Endothelial cell of umbilical vein (primary cell): ENCODE measurements at regions not wholly inside any gene's neighbourhood (a gene's known extent, or its start where the extent isn't known, plus 50 kb on each side); places are given as distances from the start of the nearest gene placed in this dataset.

ENCODE experiments used
- BruUV-seq: library from RNA; stranded (reverse); fragments of 400-500 nt; replicated peaks from 2 replicates; lab custom pipeline; 2021; lab: Mats Ljungman, UMichigan
- CTCF ChIA-PET: fragments of 300-600, 350-600 bp; sonication (Branson Sonifier 250); formaldehyde crosslinking; loops from one replicate; lab custom pipeline; 2021; ENCODE audit warnings: antibody characterized with exemption, inconsistent platforms; lab: Charles Lee
- POLR2A ChIA-PET: fragments of 300-600, 350-600 bp; sonication (Branson Sonifier 250); formaldehyde crosslinking; loops from one replicate; lab custom pipeline; 2021; ENCODE audit warnings: antibody characterized with exemption, inconsistent platforms; lab: Charles Lee
- DNase-seq: peaks from one replicate; pipeline ENCODE4 v3.0.0-alpha.2; 2011; ENCODE audit warnings: low read depth, low spot score
- FAIRE-seq: peaks from 2 replicates; lab custom pipeline; 2011; peaks lifted over from hg19 to GRCh38; lab: Jason Lieb, UNC
- H2AFZ ChIP-seq: 2 replicates; pipeline ENCODE4 v1.6.0; 2012; ENCODE audit warnings: low read depth, low read length, control low read depth, inconsistent platforms
- H3K27ac ChIP-seq: 2 replicates; pipeline ENCODE4 v1.5.1; 2011; ENCODE audit warnings: low read depth, mild to moderate bottlenecking, control low read depth, low read length, moderate library complexity; ENCODE audit not compliant: insufficient read depth
- H3K27me3 ChIP-seq, 2 experiments: 2 replicates each; pipeline versions ENCODE4 v1.6.0 to v1.6.1; 2011; ENCODE audit warnings: low read length in 2 of 2, mixed read lengths in 1 of 2; ENCODE audit not compliant: control insufficient read depth in 2 of 2, insufficient read depth in 2 of 2
- H3K36me3 ChIP-seq, 2 experiments: 2 replicates in 1 of 2; 3 replicates in 1 of 2; pipeline ENCODE4 v1.5.1; 2011; ENCODE audit warnings: low read length in 2 of 2, mild to moderate bottlenecking in 1 of 2, moderate library complexity in 1 of 2; ENCODE audit not compliant: control insufficient read depth in 2 of 2, insufficient read depth in 2 of 2; ENCODE audit errors: extremely low read depth in 1 of 2
- H3K4me1 ChIP-seq: 3 replicates; pipeline ENCODE4 v1.5.1; 2011; ENCODE audit warnings: mild to moderate bottlenecking, low read length; ENCODE audit not compliant: control insufficient read depth, insufficient read depth; ENCODE audit errors: extremely low read depth
- H3K4me2 ChIP-seq: 2 replicates; pipeline ENCODE4 v1.6.1; 2011; ENCODE audit warnings: low read length, control low read depth, mixed read lengths; ENCODE audit not compliant: insufficient read depth
- H3K4me3 ChIP-seq, 3 experiments: fragments of 200-600 bp in 1 of 3; sonication (generic), shearing (Covaris generic) in 1 of 3; replicated peaks in 1 of 3; 2 replicates each; pipeline ENCODE4 v1.5.1; 2011 to 2016; ENCODE audit warnings: control low read depth in 3 of 3, low read length in 3 of 3, mild to moderate bottlenecking in 2 of 3, inconsistent platforms in 1 of 3, low read depth in 1 of 3, moderate library complexity in 1 of 3; ENCODE audit not compliant: insufficient read depth in 1 of 3
- H3K79me2 ChIP-seq: 2 replicates; pipeline ENCODE4 v1.6.0; 2012; ENCODE audit warnings: low read length, inconsistent platforms; ENCODE audit not compliant: control insufficient read depth, insufficient read depth
- H3K9ac ChIP-seq: replicated peaks from 2 replicates; pipeline ENCODE3; 2011; ENCODE audit warnings: low read length, control low read depth; ENCODE audit not compliant: insufficient read depth; ENCODE audit errors: extremely low read depth
- H3K9me1 ChIP-seq: replicated peaks from 3 replicates; pipeline ENCODE4 v1.6.0; 2011; ENCODE audit warnings: mild to moderate bottlenecking, low read length; ENCODE audit not compliant: control insufficient read depth, insufficient read depth; ENCODE audit errors: extremely low read depth
- H3K9me3 ChIP-seq: replicated peaks from 2 replicates; pipeline ENCODE4 v1.5.1; 2012; ENCODE audit warnings: low read length, inconsistent platforms; ENCODE audit not compliant: control insufficient read depth, insufficient read depth
- H4K20me1 ChIP-seq: replicated peaks from 2 replicates; pipeline ENCODE3; 2011; ENCODE audit warnings: mild to moderate bottlenecking, low read length; ENCODE audit not compliant: control insufficient read depth, insufficient read depth; ENCODE audit errors: extremely low read depth
- CTCF ChIP-seq, 2 donors: IDR thresholded peaks; 1 replicate in 1 of 2; 2 replicates in 1 of 2; pipeline ENCODE4 v1.5.1; 2011; ENCODE audit warnings: low read length in 2 of 2, mild to moderate bottlenecking in 2 of 2, moderate library complexity in 2 of 2, control low read depth in 1 of 2, inconsistent platforms in 1 of 2, low read depth in 1 of 2; ENCODE audit not compliant: insufficient read depth in 1 of 2; ENCODE audit errors: extremely low read depth in 1 of 2
- EZH2 ChIP-seq: IDR thresholded peaks from 2 replicates; pipeline ENCODE4 v1.6.1; 2012; ENCODE audit warnings: borderline replicate concordance, low read depth, mild to moderate bottlenecking, moderate library complexity, low read length, inconsistent platforms; ENCODE audit not compliant: severe bottlenecking
- FOS ChIP-seq: IDR thresholded peaks from 2 replicates; pipeline ENCODE4 v1.6.1; 2011; ENCODE audit warnings: mild to moderate bottlenecking, low read length, moderate library complexity, borderline replicate concordance; ENCODE audit not compliant: insufficient read depth
- GATA2 ChIP-seq: IDR thresholded peaks from 2 replicates; pipeline ENCODE4 v1.7.0; 2011; ENCODE audit warnings: low read depth, mild to moderate bottlenecking, moderate library complexity, mixed read lengths, low read length; ENCODE audit not compliant: insufficient read length, insufficient read depth
- JUN ChIP-seq: IDR thresholded peaks from 2 replicates; pipeline ENCODE4 v1.6.1; 2011; ENCODE audit warnings: borderline replicate concordance, low read depth; ENCODE audit not compliant: insufficient read length, insufficient read depth
- MAX ChIP-seq: IDR thresholded peaks from 2 replicates; pipeline ENCODE4 v1.6.1; 2011; ENCODE audit not compliant: insufficient read depth, insufficient read length
- MYC ChIP-seq: IDR thresholded peaks from one replicate; pipeline ENCODE4 v1.6.1; 2011; ENCODE audit warnings: mild to moderate bottlenecking, low read depth, low read length
- POLR2A ChIP-seq: IDR thresholded peaks from 2 replicates; pipeline ENCODE4 v1.6.1; 2012; ENCODE audit warnings: low read depth, mild to moderate bottlenecking, control low read depth, low read length
- POLR2AphosphoS5 ChIP-seq: IDR thresholded peaks from 2 replicates; pipeline ENCODE4 v1.6.1; 2012; ENCODE audit warnings: low read depth, mild to moderate bottlenecking, control low read depth, low read length, moderate library complexity; ENCODE audit not compliant: insufficient read depth
- dilution Hi-C: fragments of 300-500 bp; cut with MboI; formaldehyde crosslinking; loops from one replicate; pipeline ENCODE4 v1.15.0; 2019; ENCODE audit warnings: low sequenced_read_pairs; ENCODE audit not compliant: extremely low pct_ligation_motif_present
- intact Hi-C: fragments of 100-400 bp; cut with micrococcal nuclease; formaldehyde crosslinking; loops from one replicate; pipeline ENCODE4 v1.10.0; 2022

GRCh38 chr14:61939776-61940175 lies 177.6 kb downstream of the SNAPC1 start:
- TF ChIP-seq POLR2A: no peak
- TF ChIP-seq CTCF (IDR thresholded peaks at IDR 0.05; ENCODE audit: extremely low read depth in 1 of 2, insufficient read depth in 1 of 2, low read depth in 1 of 2, low read length in 2 of 2): no peak
- no peak for TF ChIP-seq FOS
- TF ChIP-seq JUN: no peak
- TF ChIP-seq MAX: no peak
- no peak for TF ChIP-seq MYC
- TF ChIP-seq GATA2: no peak
- TF ChIP-seq POLR2AphosphoS5: no peak
- TF ChIP-seq EZH2: no peak
- Histone ChIP-seq H2AFZ (no peak overlapping the region), H3K27ac (no peak overlapping the region), H3K9me1 (no peaks in the 10 kb centered on the region), H3K9ac (no peak overlapping the region), H3K36me3 (no peaks in the 10 kb centered on the region), H3K27me3 (peaks cover 5 to 11% of the 10 kb centered on the region in 2 experiments), H3K4me1 (no peaks in the 10 kb centered on the region), H3K4me2 (no peak overlapping the region), H4K20me1 (no peaks in the 10 kb centered on the region), H3K4me3 (no peak overlapping the region), H3K9me3 (no peaks in the 10 kb centered on the region), H3K79me2 (no peaks in the 10 kb centered on the region)
- no TSS peak for BruUV-seq
- ChIA-PET CTCF (no interaction called here), POLR2A (no interaction called here)
- no peak for FAIRE-seq
- dilution Hi-C loops (no loop called here), intact Hi-C loops (no loop called here)
- no peak for DNase-seq
